ENCODE measurements at regions not wholly inside any gene's neighbourhood (a gene's known extent, or its start where the extent isn't known, plus 50 kb on each side); places are given as distances from the start of the nearest gene placed in this dataset.
"Not testable (repeated sequence)": the region's sequence is repeated elsewhere in the genome, so short reads cannot be mapped to it uniquely, and the experiment has no call there.

DNA sequence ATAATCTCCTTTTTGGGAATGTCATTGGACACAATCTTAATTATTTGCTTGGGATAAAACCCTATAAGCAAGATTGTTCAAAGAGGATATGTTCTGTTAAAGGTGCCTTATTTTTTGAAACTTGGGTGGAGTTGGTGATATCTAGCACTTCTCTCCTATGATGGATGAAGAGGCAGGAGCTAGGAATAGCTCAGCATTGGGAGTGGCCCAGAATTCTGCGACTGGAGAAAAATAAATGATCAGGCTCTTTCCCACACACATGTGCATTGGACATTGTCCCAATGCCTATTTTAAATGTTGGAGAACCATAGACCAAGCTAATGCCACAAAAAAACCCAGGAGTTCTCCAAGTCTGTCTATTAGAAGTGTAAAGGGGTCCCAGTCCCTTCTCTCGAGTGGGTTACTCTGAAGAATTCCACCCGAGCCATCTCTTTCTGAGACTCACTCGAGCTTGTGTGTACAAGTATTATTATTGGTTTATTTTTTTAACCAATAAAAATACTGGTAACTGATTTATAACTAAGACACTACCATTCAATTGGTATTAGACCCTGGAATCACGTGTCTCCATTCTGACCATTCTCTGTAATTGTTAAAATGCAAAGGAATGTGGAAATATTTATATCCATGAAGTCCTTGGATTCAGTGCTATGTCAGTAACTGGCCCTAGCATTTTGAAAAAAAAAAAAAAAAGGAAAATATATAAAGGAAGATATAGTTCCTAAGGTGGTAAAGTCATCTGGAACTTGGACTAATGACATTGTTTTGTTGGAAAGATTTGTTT is 437.5 kb upstream of the TMEM132C start:
- DNase-seq: no peak

DNA sequence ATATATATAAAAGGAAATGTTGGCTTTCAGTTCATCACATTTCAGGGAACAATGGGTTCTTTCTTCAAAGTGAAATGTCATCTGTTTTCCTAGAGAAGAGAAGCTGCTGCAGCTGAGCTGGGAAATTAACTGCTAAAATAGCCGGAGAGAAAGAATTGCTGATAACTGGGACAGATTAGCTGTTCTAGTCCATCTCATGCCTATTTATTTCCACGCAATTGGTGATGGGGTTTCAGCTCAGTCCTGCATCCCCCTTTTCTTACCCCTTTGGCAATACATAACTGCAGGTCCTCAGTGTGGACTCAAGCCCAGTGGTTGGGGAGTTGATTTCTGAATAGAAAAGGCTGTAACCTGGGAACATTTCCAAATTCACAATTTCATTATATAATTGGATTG is 436.9 kb upstream of the TMEM132C start:
- no peak for DNase-seq

DNA sequence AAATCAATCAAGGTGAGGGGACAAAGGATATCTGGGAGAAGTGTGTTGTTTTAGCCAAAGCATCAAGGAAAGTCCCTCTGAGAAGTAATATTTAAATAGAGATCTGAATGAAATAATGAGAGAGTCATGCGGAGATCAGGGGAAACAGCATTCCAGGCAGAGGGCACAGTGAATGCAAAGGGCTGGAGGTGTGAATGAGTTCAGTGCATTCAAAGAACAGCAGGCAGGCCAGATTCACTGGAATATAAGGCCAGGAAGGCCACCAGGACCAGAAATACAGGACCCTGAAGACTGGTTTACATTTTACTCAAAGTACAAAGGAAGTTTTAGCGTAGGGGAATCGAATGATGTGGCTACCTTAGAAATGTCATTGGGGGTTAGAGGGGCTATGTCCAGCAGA is 436.2 kb upstream of the TMEM132C start:
- DNase-seq: no peak

DNA sequence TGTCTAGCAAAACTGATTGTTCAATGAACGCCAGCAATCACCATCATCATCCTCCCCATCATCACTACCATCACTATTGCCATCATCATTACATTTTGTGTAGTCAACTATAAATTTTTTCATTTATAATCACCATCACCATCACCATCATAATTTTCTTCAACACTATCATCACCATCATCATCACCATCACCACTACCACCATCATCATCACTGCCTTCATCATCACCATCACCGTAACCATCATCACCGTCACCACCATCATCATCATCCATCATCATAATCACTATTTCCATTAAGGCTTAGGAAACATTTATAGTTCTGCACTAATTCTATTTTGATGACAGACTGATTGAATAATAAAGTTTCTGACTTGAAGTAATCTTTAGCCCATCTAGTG is 434.8 kb upstream of the TMEM132C start:
- DNase-seq: no peak

DNA sequence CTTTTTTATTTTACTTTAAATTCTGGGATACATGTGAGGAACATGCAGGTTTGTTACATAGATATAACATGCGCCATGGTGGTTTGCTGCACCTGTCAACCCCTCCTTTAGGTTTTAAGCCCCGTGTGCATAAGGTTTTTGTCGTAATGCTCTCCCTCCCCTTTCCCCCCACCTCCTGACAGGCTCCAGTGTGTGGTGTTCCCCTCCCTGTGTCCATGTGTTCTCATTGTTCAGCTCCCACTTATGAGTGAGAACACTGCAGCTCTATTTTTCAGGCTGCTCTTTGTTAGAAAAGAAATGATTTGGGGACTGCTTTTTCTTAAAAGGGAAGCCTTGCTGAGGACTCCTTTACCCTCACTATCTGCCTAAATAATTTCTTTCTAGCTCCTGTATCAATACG is 430.2 kb upstream of the TMEM132C start:
- DNase-seq: not testable (repeated sequence)

DNA sequence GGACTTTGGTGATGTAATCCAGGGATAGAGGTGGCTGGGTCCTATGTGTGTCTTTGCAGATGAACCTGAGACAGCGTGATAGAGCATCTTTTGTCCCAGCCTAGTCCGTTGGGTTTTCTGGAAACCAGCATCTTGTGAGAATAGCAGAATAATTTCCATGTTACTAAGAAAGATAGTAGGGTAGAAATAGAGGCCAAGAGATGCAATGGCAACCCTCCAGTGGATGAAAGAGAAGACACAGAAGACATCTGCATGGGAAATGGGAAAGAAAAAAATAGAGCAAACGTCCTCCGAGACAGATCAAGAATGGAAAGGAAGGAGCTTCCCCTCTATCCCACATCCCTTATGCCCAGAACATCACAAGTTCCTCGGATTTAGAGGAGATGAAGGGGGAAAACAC is 409.3 kb upstream of the TMEM132C start:
- DNase-seq: no peak

DNA sequence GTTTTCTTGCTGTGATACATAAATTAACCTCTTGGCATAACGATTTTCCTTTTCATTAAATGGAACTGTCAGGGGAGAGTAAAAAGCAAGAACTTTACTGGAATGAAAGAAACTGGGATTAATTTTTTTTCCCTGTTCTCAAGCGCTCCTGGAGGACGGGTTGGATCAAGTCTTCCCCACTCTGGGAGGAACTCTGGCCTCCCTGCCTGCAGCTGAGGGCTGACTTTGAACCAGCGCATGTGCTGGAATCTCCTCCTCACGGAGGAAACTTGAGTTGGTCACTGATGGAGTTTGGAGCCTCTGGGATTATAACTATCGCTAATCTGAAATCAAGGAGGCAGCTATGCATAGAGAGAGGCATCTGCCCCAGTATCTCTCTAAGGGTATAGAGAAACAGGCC is 406.4 kb upstream of the TMEM132C start:
- no peak for DNase-seq

DNA sequence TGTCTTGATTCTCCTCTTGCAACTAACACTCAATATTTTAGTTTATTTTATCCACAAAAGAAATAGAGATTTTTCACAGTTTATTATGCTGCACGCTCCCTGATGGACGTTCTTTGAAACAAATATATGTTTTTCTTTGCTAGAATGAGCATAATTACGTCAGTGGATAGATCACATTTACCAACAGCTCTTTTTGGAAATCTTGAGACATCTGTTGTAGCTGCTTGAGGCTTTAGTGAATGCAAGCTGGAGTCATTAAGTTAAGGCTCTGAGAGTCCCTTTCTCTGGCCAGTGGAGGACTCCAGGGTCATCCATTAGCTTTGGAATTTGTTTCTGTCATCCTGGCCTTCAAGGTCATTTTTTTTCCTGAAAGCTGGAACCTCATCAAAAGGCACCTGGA is 405.6 kb upstream of the TMEM132C start:
- no peak for DNase-seq

DNA sequence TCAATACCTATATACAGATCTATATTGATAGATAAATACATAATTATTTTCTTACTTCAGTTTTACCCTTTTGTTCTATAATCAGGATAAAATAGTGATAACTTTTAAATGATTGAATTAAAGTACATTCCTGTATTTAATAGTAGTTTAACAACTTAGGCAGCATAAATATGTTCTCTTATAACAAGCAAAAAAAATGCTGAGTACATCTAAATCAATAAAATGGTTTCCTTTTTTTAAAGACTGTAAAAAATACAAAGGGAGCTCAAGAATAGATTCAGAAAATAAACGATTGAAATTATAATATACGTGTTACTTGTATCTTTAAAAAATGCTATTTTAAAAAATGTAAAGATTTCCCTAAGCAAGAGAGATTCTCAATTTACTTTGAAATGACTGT is 393.7 kb upstream of the TMEM132C start:
- DNase-seq: no peak

DNA sequence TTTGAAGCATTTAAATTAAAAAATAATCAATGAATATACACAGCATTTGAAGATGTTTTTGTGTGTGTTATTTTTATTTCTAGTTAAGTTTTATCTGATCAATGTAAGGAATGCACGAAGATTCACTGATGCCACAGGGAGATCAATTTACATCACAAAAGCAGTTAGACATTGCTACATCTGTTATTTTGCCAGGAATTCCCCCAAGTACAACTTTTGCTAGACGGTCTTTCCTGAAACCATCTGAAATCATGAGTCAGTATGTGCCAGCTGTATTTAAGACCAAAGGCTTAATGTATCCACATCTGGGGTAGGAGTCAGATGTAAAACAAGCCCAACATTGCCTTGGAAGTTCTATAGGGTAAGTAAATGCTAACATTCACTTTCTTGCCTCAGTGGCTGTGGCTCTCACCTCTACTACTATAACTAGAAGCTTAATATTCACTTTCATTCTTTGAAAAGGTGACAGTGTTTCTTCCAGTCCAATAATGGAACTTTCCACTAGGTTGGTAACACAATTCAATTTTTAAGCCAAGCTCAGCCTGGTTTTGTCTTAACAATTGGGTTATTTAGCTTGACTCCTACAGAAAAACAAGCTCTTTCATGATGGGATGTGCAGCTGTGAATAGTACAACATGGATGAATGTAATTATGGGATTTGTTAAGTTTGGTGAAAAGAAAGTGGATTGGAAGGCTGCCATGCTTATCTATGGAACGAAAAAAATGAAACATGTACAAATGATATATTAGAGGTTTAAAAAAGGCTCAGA is 385.4 kb upstream of the TMEM132C start:
- no peak for DNase-seq

DNA sequence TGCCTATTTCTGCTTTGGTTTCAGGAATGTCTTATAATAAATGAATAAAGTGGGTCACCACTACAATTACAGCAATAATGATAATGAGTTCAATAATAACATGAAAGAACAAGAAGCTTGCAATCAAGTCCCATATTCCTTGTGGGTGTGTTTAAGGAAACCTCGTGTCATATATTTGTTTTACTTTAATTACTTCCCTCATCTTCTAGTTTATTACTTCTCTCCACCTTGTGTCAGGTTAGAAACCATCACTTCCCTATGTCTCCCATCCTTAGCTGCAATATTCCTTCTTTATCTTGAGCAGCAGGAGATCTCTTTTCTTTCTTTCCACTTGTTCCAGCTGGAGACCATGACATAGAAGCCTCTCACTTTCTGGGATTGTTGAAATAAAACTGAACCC is 384.0 kb upstream of the TMEM132C start:
- no peak for DNase-seq

DNA sequence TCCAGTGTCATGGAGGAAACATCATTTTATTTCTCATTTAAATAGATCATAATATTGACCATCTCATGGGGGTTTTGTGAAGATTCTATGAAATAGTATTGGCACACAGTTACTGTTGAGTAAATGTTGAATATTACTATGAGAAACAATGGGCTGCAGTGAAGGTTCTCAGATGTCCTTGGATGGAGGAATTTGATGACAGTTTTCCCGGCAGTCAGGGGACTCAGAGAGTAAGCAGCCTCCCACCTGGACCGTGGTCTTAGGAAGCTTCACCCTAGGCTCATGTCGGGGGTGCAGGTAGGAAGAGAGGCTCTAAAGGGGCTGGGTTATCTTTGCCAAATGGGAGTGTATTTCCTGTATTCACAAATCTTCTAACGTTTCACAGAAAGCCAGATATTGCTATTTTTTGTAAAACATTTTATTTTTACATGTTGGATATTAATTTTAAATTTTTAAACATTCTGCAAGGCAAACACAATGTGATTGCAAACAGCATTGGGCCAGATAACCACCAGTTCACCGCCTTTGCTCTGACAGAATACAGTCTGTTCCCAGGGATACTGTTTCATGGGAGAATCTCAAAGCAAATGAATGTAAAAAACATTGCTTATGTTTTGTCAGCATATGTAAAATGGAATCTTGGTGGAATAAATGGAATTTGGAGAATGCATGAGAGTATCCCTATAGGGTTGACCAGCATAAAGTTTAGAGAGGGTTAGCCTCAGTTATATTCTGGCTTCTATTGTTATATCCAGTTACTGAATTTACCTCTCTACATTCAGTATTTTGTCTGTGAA is 380.8 kb upstream of the TMEM132C start:
- DNase-seq: no peak

DNA sequence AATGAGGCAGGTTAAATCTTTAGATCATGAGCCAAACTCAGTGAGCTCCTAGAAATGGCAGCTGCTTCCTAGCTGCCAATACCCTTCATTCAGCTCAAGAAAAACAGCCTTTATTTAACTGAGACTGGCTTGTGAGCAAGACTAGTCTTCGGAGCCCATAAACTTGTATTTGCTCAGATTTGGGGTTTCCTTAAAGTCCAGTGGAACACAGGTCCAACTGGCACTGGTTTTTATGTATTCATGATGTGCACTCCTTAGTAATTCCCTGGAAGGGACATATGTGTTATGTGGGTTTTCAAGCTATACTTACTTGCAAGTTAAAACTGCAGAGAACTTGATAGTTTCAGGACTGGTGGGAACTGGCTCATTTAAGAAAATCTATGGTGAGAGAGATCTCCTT is 380.1 kb upstream of the TMEM132C start:
- no peak for DNase-seq

DNA sequence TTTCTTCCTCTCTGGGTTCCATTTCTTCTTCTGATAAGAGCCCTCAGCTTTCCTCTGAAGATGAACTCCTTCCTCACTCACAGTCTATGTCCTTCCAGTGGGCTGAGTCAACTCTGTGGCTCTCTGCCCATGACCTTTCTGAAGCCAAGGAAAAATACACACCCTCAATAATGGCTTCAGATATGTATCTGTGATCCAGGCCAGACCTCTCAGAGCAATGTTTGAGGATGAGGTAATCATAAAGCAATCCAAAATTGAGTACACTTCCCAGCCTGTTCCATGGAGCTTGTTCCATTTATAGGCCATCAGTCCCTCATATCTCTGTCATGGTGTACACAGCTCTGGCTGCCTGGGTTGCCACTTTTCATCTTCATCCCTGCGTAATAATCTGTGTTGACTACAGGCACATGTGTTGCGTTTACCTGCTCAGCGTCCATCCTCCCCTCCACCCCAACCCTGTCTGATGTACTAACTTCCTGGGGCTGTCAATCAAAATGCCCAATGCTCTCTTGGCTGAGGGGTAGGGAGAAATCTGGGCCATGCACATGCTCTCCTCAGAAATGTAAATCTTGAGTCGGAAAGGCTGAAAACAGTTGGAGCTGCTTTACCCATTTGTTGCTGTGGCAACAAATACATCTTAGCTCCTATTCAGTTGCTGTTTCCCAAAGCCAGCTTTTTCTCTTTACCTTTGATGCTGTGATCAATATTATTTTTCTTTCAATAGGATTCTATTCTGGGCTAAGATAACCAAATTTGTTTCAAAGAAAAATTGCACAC is 377.8 kb upstream of the TMEM132C start:
- no peak for DNase-seq

DNA sequence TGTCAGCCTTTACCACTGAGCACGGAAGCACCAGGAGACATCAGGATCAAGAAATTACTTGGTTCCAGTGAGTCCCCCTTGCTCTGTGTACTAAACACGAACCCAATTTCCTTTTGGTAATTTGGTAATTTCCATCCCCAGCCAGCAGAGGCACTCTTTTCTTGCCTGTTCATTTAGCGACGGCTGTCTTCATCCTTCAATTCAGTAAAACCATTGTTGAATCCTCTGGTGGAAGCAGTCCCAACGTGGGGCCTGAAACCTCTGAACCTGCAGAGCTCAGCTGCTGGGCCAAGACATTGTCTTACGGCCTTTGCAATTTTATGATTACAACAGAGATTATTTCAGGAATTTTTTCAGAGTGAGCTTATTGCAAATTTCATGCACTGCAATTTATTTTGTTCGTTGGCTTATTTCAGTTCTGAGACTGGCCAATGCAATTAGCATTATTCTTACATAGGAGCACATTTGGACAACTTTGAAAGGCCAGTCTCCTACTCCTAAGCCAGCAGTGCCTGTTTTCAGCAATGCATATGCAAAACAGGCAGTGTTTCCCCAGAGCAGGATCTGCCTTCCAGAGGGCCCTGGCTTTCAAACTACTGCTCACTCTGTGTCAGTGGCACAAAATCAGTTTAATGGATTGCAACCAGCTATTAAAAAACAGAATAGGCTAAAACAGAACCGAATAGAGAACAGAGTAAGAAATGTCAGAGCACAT is 372.9 kb upstream of the TMEM132C start:
- no peak for DNase-seq

DNA sequence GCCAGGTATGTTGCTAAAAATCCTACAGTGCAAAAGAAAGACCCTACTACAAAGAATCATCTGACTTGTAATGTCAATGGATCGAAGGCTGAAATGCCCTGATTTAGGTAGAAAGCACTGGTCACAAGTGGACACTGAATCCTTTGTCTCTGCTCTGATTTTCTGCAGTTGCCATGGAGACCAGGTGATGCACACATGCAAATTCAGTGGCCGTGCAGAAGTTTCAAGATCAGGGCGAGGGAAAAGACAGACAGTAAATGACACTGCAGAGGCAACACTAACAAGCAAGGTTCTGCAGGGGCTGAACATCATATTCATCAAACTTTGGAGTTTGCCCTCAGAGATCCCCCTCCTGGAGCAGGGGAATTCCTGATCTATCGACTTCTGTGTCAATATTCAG is 370.3 kb upstream of the TMEM132C start:
- no peak for DNase-seq

DNA sequence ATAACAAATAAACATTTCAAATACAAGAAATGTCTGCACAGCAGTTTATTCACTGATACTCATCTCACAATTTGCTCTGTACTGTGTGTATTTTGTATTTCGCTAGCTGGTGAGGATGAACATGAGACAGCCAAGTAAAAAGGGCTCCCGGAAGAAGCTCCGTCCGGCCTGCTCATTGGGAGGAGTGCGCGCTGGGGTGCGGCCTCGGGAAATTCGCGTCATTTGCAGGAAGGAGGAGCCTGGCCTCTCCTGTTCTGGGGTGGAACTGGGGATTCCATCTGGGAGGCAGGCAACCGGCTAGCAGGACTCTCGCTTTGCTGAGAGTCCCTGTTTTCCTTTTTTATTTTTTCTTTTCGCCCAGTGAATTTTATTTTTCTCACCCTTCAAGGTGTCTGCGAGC is 368.4 kb upstream of the TMEM132C start:
- DNase-seq: no peak

DNA sequence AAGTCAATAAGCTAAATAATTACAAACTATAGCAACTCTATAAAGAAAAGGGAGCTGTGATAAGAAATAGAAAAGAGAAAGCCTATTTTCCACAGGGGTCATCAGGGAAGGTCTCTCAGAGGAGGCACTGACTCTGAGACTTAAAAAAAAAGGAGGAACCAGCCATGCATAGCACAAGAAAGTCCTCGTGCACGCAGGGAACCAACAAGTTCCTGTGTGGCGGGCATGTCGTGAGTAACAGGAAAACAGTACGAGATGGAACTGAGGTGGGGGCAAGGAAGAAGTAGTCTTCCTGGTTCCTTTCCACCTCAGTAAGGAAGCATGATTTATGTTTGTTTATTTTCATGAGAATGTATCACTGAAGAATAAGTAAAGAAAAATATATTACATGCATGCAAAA is 367.0 kb upstream of the TMEM132C start:
- no peak for DNase-seq

DNA sequence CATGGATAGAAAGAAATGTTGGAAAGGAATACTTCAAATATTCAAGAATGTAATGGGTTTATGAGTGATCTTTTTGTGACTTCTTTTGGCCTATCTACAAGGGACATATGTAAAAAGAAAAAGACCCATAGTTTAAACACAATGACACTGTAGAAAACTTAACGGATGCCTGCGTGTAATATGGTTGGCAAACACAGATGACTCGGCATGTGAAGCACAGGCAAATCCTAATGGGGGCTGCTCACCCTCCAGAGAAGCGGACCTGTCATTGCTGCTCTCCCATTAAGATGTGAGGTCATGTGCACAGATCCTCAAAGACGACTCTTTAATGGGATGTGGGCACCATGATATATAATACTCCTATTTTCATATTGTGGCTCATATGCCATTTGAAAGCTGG is 366.6 kb upstream of the TMEM132C start:
- no peak for DNase-seq

DNA sequence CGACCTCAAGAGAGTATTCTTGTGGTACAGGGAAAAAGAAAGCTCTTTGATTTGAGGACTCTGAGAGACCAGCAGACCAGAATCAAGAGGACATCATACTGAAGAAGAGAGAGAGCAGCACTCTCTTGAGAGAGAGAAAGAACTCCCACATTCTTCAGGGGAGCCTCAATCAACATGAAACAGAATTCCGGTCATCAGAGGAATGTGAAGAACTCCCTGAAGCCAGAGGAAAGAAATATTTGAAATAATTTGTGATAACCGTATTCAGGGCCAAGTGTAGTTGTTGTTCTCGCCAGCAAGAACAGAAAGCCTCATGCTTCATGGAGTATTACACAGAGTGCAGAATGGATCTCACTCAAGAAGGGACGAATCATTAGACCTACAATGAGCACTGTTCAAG is 363.8 kb upstream of the TMEM132C start:
- no peak for DNase-seq

DNA sequence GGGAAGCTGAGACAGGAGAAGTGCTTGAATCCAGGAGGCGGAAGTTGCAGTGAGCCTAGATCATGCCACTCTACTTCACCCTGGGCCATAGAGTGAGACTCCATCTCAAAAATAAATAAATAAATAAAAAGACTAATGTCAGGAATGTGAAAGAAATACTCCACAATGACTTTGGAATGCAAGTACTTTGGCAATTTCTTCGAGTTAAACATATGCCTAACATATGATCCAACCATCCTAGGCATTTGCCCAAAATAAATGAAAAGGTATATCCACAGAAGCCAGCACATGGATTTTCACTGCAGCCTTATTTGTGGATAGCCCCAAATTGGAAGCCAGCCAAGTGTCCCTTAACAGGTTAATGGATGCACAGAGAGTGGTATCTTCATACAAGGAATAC is 357.9 kb upstream of the TMEM132C start:
- DNase-seq: no peak

DNA sequence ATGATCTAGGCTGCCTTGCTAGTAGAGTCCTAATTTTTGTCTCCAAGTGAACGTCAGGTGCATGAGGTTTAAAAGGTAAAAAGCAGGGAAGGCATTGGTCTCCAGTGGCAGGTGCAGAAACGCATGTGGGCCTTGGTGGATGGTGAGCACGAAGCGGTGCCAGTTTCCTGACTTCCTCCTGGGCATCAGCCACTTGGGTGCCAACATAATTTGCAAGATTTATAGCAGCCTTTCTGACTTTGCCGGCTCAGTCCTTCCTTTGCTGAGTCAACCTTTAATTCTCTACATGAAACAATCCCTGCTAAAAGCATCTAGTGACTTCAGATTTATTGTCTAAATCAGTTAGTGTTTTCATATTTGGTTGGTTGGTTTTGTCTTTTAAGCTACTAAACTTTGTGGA is 355.7 kb upstream of the TMEM132C start:
- DNase-seq: no peak

All from NCI-H1105 (cell line).